ENCODE measurements at regions not wholly inside any gene's neighbourhood (a gene's known extent, or its start where the extent isn't known, plus 50 kb on each side); places are given as distances from the start of the nearest gene placed in this dataset.

GRCh38 chr2:38176619-38177021 is 100.7 kb upstream of the CYP1B1 start:
- H3K4me3 Mint-ChIP-seq, result no peak overlapping the region
- ChIA-PET CTCF (no interaction called here), POLR2A (no interaction called here)
- H3K27ac Mint-ChIP-seq, result no peak overlapping the region
- no peak for DNase-seq
- peaks cover 50% of the 10 kb centered on the region for H3K27me3 Mint-ChIP-seq
- H3K36me3 Mint-ChIP-seq (ENCODE audit: low read depth), result no peaks in the 10 kb centered on the region
- H3K9me3 Mint-ChIP-seq, result no peaks in the 10 kb centered on the region
- H3K4me1 Mint-ChIP-seq, result peaks cover 5% of the 10 kb centered on the region

GRCh38 chr2:38174646-38175423 is 98.9 kb upstream of the CYP1B1 start:
- ChIA-PET POLR2A (no interaction called here), CTCF (interaction anchor here (1.1 kb wide), 1 partner anchor 193 kb away, joined by 3 read pairs; no protein-coding TSS in a partner anchor)
- no peaks in the 10 kb centered on the region for H3K9me3 Mint-ChIP-seq
- peaks cover 53% of the 10 kb centered on the region for H3K27me3 Mint-ChIP-seq
- no peak for DNase-seq
- H3K36me3 Mint-ChIP-seq (ENCODE audit: low read depth), result no peaks in the 10 kb centered on the region
- H3K4me3 Mint-ChIP-seq, result no peak overlapping the region
- H3K4me1 Mint-ChIP-seq, result peaks cover 5% of the 10 kb centered on the region
- no peak overlapping the region for H3K27ac Mint-ChIP-seq

GRCh38 chr2:38174131-38174530 is 98.2 kb upstream of the CYP1B1 start:
- peaks cover 49% of the 10 kb centered on the region for H3K27me3 Mint-ChIP-seq
- CTCF ChIA-PET, result no interaction called here
- H3K4me3 Mint-ChIP-seq, result no peak overlapping the region
- POLR2A ChIA-PET, result no interaction called here
- no peak overlapping the region for H3K27ac Mint-ChIP-seq
- H3K36me3 Mint-ChIP-seq (ENCODE audit: low read depth), result no peaks in the 10 kb centered on the region
- DNase-seq, result no peak
- no peaks in the 10 kb centered on the region for H3K9me3 Mint-ChIP-seq
- peaks cover 6% of the 10 kb centered on the region for H3K4me1 Mint-ChIP-seq

GRCh38 chr2:38173683-38174082 is 97.7 kb upstream of the CYP1B1 start:
- H3K36me3 Mint-ChIP-seq (ENCODE audit: low read depth), result no peaks in the 10 kb centered on the region
- H3K4me3 Mint-ChIP-seq, result no peak overlapping the region
- CTCF ChIA-PET, result interaction anchor here (1.2 kb wide), 1 partner anchor 12 kb away, joined by 5 read pairs; no protein-coding TSS in a partner anchor
- no peak for DNase-seq
- POLR2A ChIA-PET, result no interaction called here
- peaks cover 10% of the 10 kb centered on the region for H3K4me1 Mint-ChIP-seq
- no peak overlapping the region for H3K27ac Mint-ChIP-seq
- H3K9me3 Mint-ChIP-seq, result no peaks in the 10 kb centered on the region
- peaks cover 44% of the 10 kb centered on the region for H3K27me3 Mint-ChIP-seq

- H3K9me3 Mint-ChIP-seq, result no peaks in the 10 kb centered on the region
- peaks cover 6% of the 10 kb centered on the region for H3K4me1 Mint-ChIP-seq
- no peak overlapping the region for H3K27ac Mint-ChIP-seq
- no peak overlapping the region for H3K4me3 Mint-ChIP-seq
- no peak for DNase-seq
- H3K36me3 Mint-ChIP-seq (ENCODE audit: low read depth), result no peaks in the 10 kb centered on the region
- ChIA-PET POLR2A (no interaction called here), CTCF (no interaction called here)
- H3K27me3 Mint-ChIP-seq, result peaks cover 29% of the 10 kb centered on the region
Observed at GRCh38 chr2:38171208-38171855, 95.4 kb upstream of the CYP1B1 start.

GRCh38 chr2:38170733-38171132 is 94.8 kb upstream of the CYP1B1 start:
- Mint-ChIP-seq H3K4me3 (no peak overlapping the region), H3K27ac (no peak overlapping the region), H3K36me3 (ENCODE audit: low read depth) (no peaks in the 10 kb centered on the region), H3K9me3 (no peaks in the 10 kb centered on the region), H3K27me3 (peaks cover 32% of the 10 kb centered on the region), H3K4me1 (peaks cover 6% of the 10 kb centered on the region)
- ChIA-PET CTCF (no interaction called here), POLR2A (no interaction called here)
- no peak for DNase-seq

GRCh38 chr2:38170067-38170466 is 94.1 kb upstream of the CYP1B1 start:
- ChIA-PET CTCF (no interaction called here), POLR2A (no interaction called here)
- Mint-ChIP-seq H3K27ac (no peak overlapping the region), H3K27me3 (peaks cover 30% of the 10 kb centered on the region), H3K4me3 (no peak overlapping the region), H3K9me3 (no peaks in the 10 kb centered on the region), H3K4me1 (peaks cover 6% of the 10 kb centered on the region), H3K36me3 (ENCODE audit: low read depth) (no peaks in the 10 kb centered on the region)
- DNase-seq, result no peak

GRCh38 chr2:38168710-38169480 is 92.9 kb upstream of the CYP1B1 start:
- Mint-ChIP-seq H3K27me3 (peaks cover 31% of the 10 kb centered on the region), H3K4me3 (no peak overlapping the region), H3K9me3 (no peaks in the 10 kb centered on the region), H3K27ac (no peak overlapping the region), H3K36me3 (ENCODE audit: low read depth) (no peaks in the 10 kb centered on the region), H3K4me1 (peaks cover 6% of the 10 kb centered on the region)
- POLR2A ChIA-PET, result no interaction called here
- CTCF ChIA-PET, result interaction anchor here (0.9 kb wide), 1 partner anchor 779 kb away, joined by 3 read pairs; no protein-coding TSS in a partner anchor
- DNase-seq, result no peak

- no peak overlapping the region for H3K4me3 Mint-ChIP-seq
- H3K36me3 Mint-ChIP-seq (ENCODE audit: low read depth), result no peaks in the 10 kb centered on the region
- ChIA-PET POLR2A (no interaction called here), CTCF (no interaction called here)
- peaks cover 6% of the 10 kb centered on the region for H3K4me1 Mint-ChIP-seq
- H3K27me3 Mint-ChIP-seq, result peaks cover 30% of the 10 kb centered on the region
- no peak for DNase-seq
- no peak overlapping the region for H3K27ac Mint-ChIP-seq
- no peaks in the 10 kb centered on the region for H3K9me3 Mint-ChIP-seq
Observed at GRCh38 chr2:38167968-38168350, 92.0 kb upstream of the CYP1B1 start.

- ChIA-PET CTCF (no interaction called here), POLR2A (no interaction called here)
- Mint-ChIP-seq H3K36me3 (ENCODE audit: low read depth) (no peaks in the 10 kb centered on the region), H3K27me3 (peaks cover 22% of the 10 kb centered on the region), H3K27ac (no peak overlapping the region), H3K9me3 (no peaks in the 10 kb centered on the region), H3K4me1 (peaks cover 6% of the 10 kb centered on the region), H3K4me3 (no peak overlapping the region)
- DNase-seq, result no peak
Observed at GRCh38 chr2:38165698-38166097, 89.7 kb upstream of the CYP1B1 start.

- no peaks in the 10 kb centered on the region for H3K9me3 Mint-ChIP-seq
- H3K4me3 Mint-ChIP-seq, result no peak overlapping the region
- H3K4me1 Mint-ChIP-seq, result peaks cover 6% of the 10 kb centered on the region
- no peak overlapping the region for H3K27ac Mint-ChIP-seq
- ChIA-PET CTCF (no interaction called here), POLR2A (no interaction called here)
- H3K27me3 Mint-ChIP-seq, result peaks cover 26% of the 10 kb centered on the region
- H3K36me3 Mint-ChIP-seq (ENCODE audit: low read depth), result no peaks in the 10 kb centered on the region
- no peak for DNase-seq
Observed at GRCh38 chr2:38164881-38165280, 88.9 kb upstream of the CYP1B1 start.

GRCh38 chr2:38163579-38163978 is 87.6 kb upstream of the CYP1B1 start:
- ChIA-PET CTCF (interaction anchor here (0.7 kb wide), 1 partner anchor 135 kb away, joined by 3 read pairs; no protein-coding TSS in a partner anchor), POLR2A (no interaction called here)
- DNase-seq, result no peak
- Mint-ChIP-seq H3K4me1 (peaks cover under 1% of the 10 kb centered on the region), H3K27ac (no peak overlapping the region), H3K4me3 (no peak overlapping the region), H3K9me3 (no peaks in the 10 kb centered on the region), H3K36me3 (ENCODE audit: low read depth) (no peaks in the 10 kb centered on the region), H3K27me3 (peaks cover 28% of the 10 kb centered on the region)

GRCh38 chr2:38163006-38163405 is 87.1 kb upstream of the CYP1B1 start:
- ChIA-PET CTCF (interaction anchor here (0.7 kb wide), 2 partner anchors 112 to 134 kb away, joined by 3 to 5 read pairs; no protein-coding TSS in a partner anchor), POLR2A (no interaction called here)
- no peak for DNase-seq
- H3K36me3 Mint-ChIP-seq (ENCODE audit: low read depth), result no peaks in the 10 kb centered on the region
- H3K27ac Mint-ChIP-seq, result no peak overlapping the region
- H3K27me3 Mint-ChIP-seq, result peaks cover 28% of the 10 kb centered on the region
- no peaks in the 10 kb centered on the region for H3K4me1 Mint-ChIP-seq
- H3K9me3 Mint-ChIP-seq, result no peaks in the 10 kb centered on the region
- H3K4me3 Mint-ChIP-seq, result no peak overlapping the region

Data from activated CD4-positive, alpha-beta memory T cell treated with anti-CD3 and anti-CD28 coated beads, Interleukin-2, amount 10 ng/mL, durations not matched to agents 7 days and 5 days (primary cell).